ENCODE measurements at regions not wholly inside any gene's neighbourhood (a gene's known extent, or its start where the extent isn't known, plus 50 kb on each side); places are given as distances from the start of the nearest gene placed in this dataset.

DNA sequence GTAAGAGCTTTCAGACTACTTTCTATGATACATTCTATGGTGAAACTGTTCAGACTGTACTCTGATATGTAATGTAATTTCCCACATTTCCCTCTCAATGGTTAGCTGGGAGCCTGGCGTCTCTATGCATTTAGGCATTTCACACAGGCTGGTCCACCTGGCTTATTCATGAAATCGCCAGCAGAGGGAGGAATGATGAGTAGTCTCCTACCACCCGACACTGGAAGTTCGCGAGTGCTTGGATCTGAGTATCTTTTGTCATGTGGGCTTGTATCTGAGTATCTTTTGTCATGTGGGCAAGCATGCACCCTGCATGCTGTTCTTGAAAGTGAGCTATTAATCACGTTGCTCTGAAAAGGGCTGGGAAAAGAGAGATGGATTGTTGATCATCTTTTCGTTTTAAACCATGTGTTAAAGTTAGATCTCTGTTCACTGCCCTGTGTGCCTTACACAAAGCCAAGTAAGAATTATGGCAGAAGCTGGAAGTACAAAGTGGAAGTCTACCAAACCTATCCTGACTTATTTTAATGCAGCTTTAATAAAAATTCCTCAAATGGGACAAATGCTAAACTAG is 235.0 kb downstream of the ATP23 start:
- ATAC-seq (peak; percentile 70), DNase-seq (no peak)
- no peak overlapping the region for H3K27ac ChIP-seq
- TF ChIP-seq, protein P1, sequence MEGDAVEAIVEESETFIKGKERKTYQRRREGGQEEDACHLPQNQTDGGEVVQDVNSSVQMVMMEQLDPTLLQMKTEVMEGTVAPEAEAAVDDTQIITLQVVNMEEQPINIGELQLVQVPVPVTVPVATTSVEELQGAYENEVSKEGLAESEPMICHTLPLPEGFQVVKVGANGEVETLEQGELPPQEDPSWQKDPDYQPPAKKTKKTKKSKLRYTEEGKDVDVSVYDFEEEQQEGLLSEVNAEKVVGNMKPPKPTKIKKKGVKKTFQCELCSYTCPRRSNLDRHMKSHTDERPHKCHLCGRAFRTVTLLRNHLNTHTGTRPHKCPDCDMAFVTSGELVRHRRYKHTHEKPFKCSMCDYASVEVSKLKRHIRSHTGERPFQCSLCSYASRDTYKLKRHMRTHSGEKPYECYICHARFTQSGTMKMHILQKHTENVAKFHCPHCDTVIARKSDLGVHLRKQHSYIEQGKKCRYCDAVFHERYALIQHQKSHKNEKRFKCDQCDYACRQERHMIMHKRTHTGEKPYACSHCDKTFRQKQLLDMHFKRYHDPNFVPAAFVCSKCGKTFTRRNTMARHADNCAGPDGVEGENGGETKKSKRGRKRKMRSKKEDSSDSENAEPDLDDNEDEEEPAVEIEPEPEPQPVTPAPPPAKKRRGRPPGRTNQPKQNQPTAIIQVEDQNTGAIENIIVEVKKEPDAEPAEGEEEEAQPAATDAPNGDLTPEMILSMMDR (IDR thresholded peaks at IDR 0.05) = peak; percentile 44
- no peak overlapping the region for H3K4me3 ChIP-seq
- no peaks in the 10 kb centered on the region for H3K27me3 ChIP-seq
- H3K4me1 ChIP-seq = no peaks in the 10 kb centered on the region
- intact Hi-C loops (cut with DNase I) = no loop called here
- H3K9me3 ChIP-seq = no peaks in the 10 kb centered on the region
- no peaks in the 10 kb centered on the region for H3K36me3 ChIP-seq

DNA sequence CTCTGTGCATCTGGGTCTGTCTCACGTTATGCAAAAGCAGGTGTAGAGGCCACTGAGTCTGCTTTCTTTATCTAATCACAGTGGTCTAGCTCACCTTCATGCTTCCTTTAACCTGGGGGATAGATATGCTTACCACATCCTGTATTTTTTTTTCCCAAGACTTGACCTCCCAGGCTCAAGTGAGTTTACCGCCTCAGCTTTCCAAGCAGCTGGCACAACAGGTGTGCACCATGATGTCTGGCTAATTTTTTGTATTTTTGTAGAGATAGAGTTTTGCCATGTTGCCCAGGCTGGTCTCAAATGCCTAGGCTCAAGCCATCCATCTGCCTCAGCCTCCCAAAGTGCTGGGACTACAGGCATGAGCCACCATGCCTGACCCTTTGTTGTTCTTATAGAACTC is 236.0 kb downstream of the ATP23 start:
- no peak for ATAC-seq

DNA sequence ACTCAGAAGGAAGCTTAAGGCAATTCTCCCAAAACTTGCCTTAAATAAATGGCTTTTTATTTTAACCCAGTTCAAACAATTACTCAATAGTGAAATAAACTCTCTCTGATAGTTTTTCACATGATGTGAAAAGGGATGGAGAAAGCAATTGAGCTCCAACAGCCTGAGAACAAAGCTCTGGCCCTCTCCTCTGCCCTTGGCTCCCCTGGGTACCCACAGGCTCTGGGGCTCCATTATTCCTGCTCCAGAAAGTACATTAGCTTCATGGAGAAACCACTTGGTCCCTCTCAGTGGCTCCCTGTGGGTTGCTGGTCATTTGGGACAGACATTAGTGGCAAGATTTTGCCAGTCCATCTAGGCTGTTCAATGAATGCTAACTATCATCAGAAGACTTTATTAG is 242.8 kb downstream of the ATP23 start:
- DNase-seq (no peak), ATAC-seq (no peak)
- Histone ChIP-seq H3K9me3 (no peaks in the 10 kb centered on the region), H3K4me1 (no peaks in the 10 kb centered on the region), H3K4me3 (no peak overlapping the region), H3K27ac (no peak overlapping the region), H3K36me3 (no peaks in the 10 kb centered on the region), H3K27me3 (no peaks in the 10 kb centered on the region)
- TF ChIP-seq, protein P1 (IDR thresholded peaks at IDR 0.05) = no peak
- intact Hi-C loops (cut with DNase I) = no loop called here

More for the DNA sequence above, 236.0 kb downstream of the ATP23 start:
- no peak overlapping the region for H3K4me3 ChIP-seq
- no peaks in the 10 kb centered on the region for H3K36me3 ChIP-seq
- intact Hi-C loops (cut with DNase I) = no loop called here
- no peaks in the 10 kb centered on the region for H3K9me3 ChIP-seq
- H3K4me1 ChIP-seq = no peaks in the 10 kb centered on the region
- no peak overlapping the region for H3K27ac ChIP-seq
- DNase-seq = no peak
- no peaks in the 10 kb centered on the region for H3K27me3 ChIP-seq
- TF ChIP-seq, protein P1 (IDR thresholded peaks at IDR 0.05) = no peak

DNA sequence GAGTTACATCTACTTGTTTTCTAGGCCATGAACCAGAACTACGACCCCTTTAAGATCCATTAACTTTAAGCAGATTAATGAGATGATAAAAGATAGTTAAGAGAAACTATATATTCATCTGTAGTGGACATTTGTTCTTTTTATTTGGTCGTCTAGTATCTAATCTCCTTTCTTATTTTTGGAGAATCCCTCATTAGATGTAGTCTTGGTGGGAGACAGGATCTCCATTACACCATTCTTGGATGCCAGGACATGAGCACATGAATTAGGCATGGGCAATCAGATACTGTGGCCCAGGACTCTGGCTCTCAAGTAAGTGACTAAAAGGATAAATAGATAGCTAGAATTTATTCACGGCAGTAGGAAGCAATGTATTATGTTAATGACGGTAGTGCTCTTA is 245.0 kb downstream of the ATP23 start:
- DNase-seq (no peak), ATAC-seq (no peak)
- intact Hi-C loops (cut with DNase I) = no loop called here
- TF ChIP-seq, protein P1 (IDR thresholded peaks at IDR 0.05) = no peak
- Histone ChIP-seq H3K4me3 (no peak overlapping the region), H3K27me3 (no peaks in the 10 kb centered on the region), H3K9me3 (no peaks in the 10 kb centered on the region), H3K27ac (no peak overlapping the region), H3K36me3 (no peaks in the 10 kb centered on the region), H3K4me1 (no peaks in the 10 kb centered on the region)

DNA sequence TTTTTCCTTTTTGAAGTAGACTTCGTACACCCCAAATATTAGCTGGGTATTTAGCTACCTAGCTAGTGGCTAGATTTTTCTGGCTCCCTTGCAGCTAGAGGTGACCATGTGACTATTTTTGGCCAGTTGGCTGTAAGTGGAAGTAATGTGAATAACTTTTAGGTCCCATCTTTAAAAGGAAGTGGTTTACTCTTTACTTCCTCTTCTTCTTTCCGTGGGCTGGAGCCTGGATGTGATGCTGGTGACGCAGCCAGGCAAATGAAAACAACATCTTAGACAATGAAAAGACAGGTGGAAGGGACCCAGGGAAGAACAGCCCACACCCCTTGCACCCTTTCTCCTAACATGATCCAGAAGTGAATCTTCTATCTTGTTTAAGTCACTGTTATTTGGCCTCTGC is 245.5 kb downstream of the ATP23 start:
- H3K9me3 ChIP-seq = no peaks in the 10 kb centered on the region
- no peak overlapping the region for H3K4me3 ChIP-seq
- H3K27ac ChIP-seq = no peak overlapping the region
- no peak for DNase-seq
- no peaks in the 10 kb centered on the region for H3K4me1 ChIP-seq
- TF ChIP-seq, protein P1 (IDR thresholded peaks at IDR 0.05) = no peak
- intact Hi-C loops (cut with DNase I) = no loop called here
- H3K36me3 ChIP-seq = no peaks in the 10 kb centered on the region
- H3K27me3 ChIP-seq = no peaks in the 10 kb centered on the region
- no peak for ATAC-seq

DNA sequence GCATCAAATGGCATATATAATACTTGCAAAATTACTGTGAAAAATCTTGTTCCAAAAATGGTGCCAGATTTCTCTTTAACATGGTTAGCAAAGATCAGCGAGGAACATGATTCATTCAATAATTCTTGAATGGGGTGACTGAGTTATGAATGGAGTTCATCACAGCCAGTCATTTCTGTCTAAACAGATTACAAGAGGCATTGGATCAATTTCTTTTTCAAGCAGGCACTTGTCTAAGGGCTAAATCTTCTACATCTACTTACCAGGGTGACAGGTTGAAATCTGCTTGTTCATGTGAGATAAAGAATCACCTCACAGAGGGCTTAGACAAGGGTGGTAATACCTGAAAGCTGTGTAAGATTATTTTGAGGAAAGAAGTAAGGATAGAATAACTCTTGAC is 247.7 kb downstream of the ATP23 start:
- DNase-seq = no peak
- H3K27ac ChIP-seq = no peak overlapping the region
- H3K4me1 ChIP-seq = no peaks in the 10 kb centered on the region
- H3K4me3 ChIP-seq = no peak overlapping the region
- intact Hi-C loops (cut with DNase I) = no loop called here
- H3K9me3 ChIP-seq = no peaks in the 10 kb centered on the region
- no peak for ATAC-seq
- no peaks in the 10 kb centered on the region for H3K27me3 ChIP-seq
- H3K36me3 ChIP-seq = no peaks in the 10 kb centered on the region
- TF ChIP-seq, protein P1 (IDR thresholded peaks at IDR 0.05) = no peak
